Effector memory CD8-positive, alpha-beta T cell (primary cell): ENCODE measurements at regions not wholly inside any gene's neighbourhood (a gene's known extent, or its start where the extent isn't known, plus 50 kb on each side); places are given as distances from the start of the nearest gene placed in this dataset.
"Not testable (repeated sequence)": the region's sequence is repeated elsewhere in the genome, so short reads cannot be mapped to it uniquely, and the experiment has no call there.

Experiments
- ATAC-seq: fragments of 150-1000 bp; cut with Tn5 transposase; replicated peaks from 2 replicates; pipeline ENCODE4 v1.10.0; 2021; ENCODE audit warnings: mild to moderate bottlenecking, moderate library complexity
- DNase-seq, 3 experiments: peaks; one replicate each; pipeline ENCODE4 v3.0.0; 2021
- H3K27ac Mint-ChIP-seq, 2 donors: one replicate each; pipeline ENCODE4 v1.8.0; 2022; ENCODE audit warnings: mild to moderate bottlenecking in 2 of 2, mixed read lengths in 2 of 2, moderate library complexity in 2 of 2
- H3K27me3 Mint-ChIP-seq, 2 donors: one replicate each; pipeline ENCODE4 v1.8.0; 2022; ENCODE audit warnings: mixed read lengths in 2 of 2
- H3K36me3 Mint-ChIP-seq: one replicate; pipeline ENCODE4 v1.8.0; 2022; ENCODE audit warnings: mild to moderate bottlenecking, moderate library complexity, mixed read lengths; ENCODE audit not compliant: insufficient read depth
- H3K4me1 Mint-ChIP-seq, 2 donors: one replicate each; pipeline ENCODE4 v1.8.0; 2022; ENCODE audit warnings: low read depth in 2 of 2, mixed read lengths in 2 of 2
- H3K4me3 Mint-ChIP-seq, 2 donors: one replicate each; pipeline ENCODE4 v1.8.0; 2022; ENCODE audit warnings: mild to moderate bottlenecking in 2 of 2, mixed read lengths in 2 of 2, moderate library complexity in 2 of 2
- H3K9me3 Mint-ChIP-seq, 2 donors: one replicate each; pipeline ENCODE4 v1.8.0; 2022; ENCODE audit warnings: mixed read lengths in 2 of 2

DNA sequence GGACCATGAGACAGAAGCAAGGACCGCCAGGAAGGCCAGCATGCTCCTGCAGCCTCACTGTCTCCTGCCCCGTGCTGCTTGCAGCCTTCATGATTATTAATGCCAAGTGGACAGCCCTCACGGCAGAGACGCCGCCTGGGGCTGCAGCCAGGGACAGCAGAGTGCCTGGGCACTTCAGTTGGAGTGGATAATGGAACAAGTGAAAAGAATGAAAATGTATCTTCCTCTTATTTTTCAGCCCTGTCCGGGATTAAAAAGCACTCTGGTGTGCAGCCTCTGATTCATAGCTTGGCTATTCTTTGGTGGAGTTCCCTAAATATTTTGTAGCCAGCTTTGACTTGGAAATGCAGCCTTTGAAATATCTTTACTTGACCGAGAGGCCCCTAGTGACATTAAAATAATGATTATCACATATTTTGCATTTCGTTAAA is 1404.2 kb downstream of the BRD1 start:
- peaks cover 30 to 62% of the 10 kb centered on the region in 2 donors for H3K27me3 Mint-ChIP-seq
- H3K27ac Mint-ChIP-seq, result no peak overlapping the region
- no peaks in the 10 kb centered on the region for H3K4me1 Mint-ChIP-seq
- DNase-seq, result no peak
- no peak overlapping the region for H3K4me3 Mint-ChIP-seq
- no peaks in the 10 kb centered on the region for H3K9me3 Mint-ChIP-seq
- H3K36me3 Mint-ChIP-seq, result no peaks in the 10 kb centered on the region
- ATAC-seq, result no peak

DNA sequence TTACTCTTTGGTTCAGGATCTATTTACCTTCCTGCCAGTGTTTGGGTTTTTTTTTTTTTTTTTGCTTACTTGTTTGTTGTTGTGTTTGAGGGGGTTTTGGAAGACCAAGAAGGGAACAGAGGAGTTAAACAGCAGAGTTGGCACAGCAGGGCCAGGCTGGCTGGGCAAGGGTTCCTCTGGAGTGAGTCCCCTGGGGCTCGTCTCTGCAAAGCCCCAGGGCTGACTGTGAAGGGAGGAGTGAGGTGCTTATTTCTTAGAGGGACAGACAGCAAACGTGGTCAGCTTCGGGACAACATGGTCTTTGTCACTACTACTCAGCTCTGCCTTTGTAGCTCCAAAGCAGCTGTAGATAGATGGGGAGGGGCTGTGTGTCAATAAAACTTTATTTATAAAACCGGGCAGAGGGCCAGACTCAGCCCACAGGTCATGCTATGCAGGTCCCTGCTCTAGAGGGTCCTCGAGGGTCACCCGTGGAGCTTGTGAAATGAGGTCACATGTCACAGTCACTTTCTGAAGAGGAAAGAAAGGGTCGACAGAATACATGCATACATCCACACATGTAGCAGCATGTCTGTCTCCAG is 1404.7 kb downstream of the BRD1 start:
- DNase-seq (no peak), ATAC-seq (no peak)

DNA sequence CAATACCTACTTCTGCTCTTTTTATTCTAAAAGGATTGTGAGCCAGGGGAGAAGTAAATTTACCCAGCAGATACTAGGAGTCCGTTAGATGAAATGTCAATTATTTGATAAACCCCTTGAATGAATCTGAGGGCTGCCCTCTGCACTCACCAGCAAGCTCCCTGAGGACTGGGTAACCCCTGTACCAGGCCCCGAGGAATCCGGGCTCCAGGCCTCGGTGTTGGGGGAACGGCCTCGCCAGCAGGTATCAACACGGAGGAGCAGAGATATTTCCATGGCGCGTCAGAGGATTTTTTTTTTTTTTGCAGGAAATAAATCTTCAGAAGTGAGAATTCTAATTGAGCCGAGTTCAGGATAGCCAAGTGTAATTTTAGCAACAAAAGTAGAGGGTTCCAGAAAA is 1408.8 kb downstream of the BRD1 start:
- H3K27ac Mint-ChIP-seq, result no peak overlapping the region
- DNase-seq, result no peak
- no peaks in the 10 kb centered on the region for H3K36me3 Mint-ChIP-seq
- no peaks in the 10 kb centered on the region for H3K9me3 Mint-ChIP-seq
- no peaks in the 10 kb centered on the region for H3K4me1 Mint-ChIP-seq
- H3K4me3 Mint-ChIP-seq, result no peak overlapping the region
- peaks cover 27 to 51% of the 10 kb centered on the region in 2 donors for H3K27me3 Mint-ChIP-seq
- ATAC-seq, result no peak

More for the DNA sequence above, 1404.7 kb downstream of the BRD1 start:
- Mint-ChIP-seq H3K4me3 (no peak overlapping the region), H3K36me3 (no peaks in the 10 kb centered on the region), H3K4me1 (no peaks in the 10 kb centered on the region), H3K27ac (no peak overlapping the region), H3K27me3 (peaks cover 30 to 61% of the 10 kb centered on the region in 2 donors), H3K9me3 (no peaks in the 10 kb centered on the region)

DNA sequence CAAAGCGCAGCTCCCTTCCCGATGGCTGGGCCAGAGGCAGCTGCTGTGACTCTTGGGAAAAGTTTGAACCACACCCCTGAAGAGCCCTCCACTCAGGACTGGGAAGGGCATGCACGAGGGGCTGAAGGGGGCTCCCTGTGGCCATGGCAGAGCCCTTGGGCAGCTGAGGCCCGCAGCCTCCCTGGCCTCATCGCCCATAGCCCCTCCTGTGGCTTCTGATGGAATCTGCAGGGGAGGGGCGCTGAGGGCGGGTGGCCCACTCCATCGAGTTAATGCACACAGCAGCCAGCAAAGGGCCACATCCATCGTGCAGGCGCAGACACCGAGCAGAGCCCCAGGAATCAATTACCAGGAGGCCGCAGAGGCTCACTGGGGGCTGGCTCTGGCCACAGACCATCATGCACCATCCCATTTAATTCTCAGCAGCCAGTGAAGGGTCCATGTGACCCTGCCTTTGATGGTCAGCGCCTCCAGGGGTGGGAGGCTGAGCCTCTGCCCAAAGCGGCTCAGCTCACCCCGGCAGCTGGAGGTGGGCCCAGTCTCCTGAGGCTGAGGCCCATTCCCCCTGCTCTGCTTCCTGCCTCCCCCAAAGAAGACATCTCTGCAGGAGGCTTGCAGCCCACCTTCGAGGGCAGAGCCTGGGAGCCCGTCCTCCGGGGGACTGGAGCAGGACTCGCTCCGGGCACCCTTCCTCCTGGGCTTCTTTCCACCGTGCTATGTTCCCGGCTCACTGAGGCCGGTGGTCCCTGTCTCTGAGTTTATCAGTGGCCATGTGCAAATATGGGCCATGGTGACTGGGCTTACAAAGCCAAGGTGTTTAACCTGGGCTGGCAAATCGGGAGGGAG is 1410.2 kb downstream of the BRD1 start:
- H3K4me1 Mint-ChIP-seq, result no peaks in the 10 kb centered on the region
- DNase-seq, result no peak
- no peaks in the 10 kb centered on the region for H3K36me3 Mint-ChIP-seq
- no peaks in the 10 kb centered on the region for H3K9me3 Mint-ChIP-seq
- no peak for ATAC-seq
- peaks cover 25 to 47% of the 10 kb centered on the region in 2 donors for H3K27me3 Mint-ChIP-seq
- H3K4me3 Mint-ChIP-seq, result no peak overlapping the region
- no peak overlapping the region for H3K27ac Mint-ChIP-seq

DNA sequence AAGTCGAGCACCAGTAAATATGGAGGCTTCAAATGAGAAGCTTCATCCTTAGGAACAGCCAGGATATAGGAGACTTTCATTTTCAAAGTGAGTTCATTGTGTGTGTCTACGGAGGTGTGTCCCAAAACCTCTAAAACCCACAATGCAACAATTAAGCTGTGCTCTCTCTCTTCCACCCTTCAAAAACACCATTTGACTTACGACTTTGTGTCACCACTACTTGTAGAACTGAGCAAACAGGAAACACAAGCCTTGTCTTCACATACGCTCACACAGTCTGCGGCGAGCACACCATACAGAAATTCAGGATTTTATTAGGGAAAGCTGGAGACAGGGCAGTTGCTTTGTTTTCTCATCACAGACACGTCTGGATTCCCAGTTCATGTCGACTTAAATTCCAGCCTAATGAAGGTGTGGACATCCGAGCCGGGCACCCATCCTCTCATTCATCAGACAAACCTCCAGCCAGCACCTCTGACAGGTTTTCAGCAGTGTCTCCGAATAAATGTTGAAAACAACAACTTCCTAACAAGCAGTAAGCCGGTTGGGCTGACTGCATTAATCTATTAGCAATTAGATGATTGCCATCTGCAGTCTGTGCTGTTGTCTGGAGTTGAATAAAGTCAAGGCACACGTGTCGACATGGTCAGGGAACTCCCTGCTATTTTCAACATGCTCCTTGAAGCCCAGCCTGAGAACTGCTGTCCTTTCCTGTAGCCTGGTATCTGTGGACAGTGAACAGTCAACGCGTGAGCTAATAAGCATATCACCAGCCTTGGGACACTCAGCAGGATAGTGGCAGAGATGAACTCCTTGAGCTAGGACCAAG is 1411.1 kb downstream of the BRD1 start:
- Mint-ChIP-seq H3K27ac (no peak overlapping the region), H3K4me3 (no peak overlapping the region), H3K27me3 (peaks cover 24 to 50% of the 10 kb centered on the region in 2 donors), H3K9me3 (no peaks in the 10 kb centered on the region), H3K36me3 (no peaks in the 10 kb centered on the region), H3K4me1 (no peaks in the 10 kb centered on the region)
- DNase-seq (no peak), ATAC-seq (no peak)

DNA sequence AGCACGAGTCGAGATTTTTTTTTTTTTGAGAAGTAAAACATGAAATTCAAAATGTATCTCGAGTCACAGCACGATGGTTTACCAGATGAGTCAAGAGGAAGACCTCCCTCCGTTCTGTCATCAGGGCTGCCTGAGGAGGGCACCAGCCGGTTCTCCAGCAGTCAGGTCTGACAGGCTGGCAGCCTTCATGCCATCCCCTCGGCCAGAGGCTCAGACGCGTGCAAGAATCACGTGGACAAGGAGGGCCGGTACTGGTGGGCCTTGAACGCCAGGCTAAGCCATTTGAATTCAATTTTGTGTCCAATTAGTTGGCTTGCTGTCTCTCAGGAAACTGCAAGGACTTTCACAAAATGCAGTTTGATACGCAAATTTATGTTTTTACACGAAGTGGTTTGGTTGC is 1412.2 kb downstream of the BRD1 start:
- H3K36me3 Mint-ChIP-seq, result no peaks in the 10 kb centered on the region
- H3K27me3 Mint-ChIP-seq, result peaks cover 26 to 59% of the 10 kb centered on the region in 2 donors
- ATAC-seq (no peak), DNase-seq (no peak)
- H3K9me3 Mint-ChIP-seq, result no peaks in the 10 kb centered on the region
- H3K27ac Mint-ChIP-seq, result no peak overlapping the region
- H3K4me1 Mint-ChIP-seq, result no peaks in the 10 kb centered on the region
- H3K4me3 Mint-ChIP-seq, result no peak overlapping the region

DNA sequence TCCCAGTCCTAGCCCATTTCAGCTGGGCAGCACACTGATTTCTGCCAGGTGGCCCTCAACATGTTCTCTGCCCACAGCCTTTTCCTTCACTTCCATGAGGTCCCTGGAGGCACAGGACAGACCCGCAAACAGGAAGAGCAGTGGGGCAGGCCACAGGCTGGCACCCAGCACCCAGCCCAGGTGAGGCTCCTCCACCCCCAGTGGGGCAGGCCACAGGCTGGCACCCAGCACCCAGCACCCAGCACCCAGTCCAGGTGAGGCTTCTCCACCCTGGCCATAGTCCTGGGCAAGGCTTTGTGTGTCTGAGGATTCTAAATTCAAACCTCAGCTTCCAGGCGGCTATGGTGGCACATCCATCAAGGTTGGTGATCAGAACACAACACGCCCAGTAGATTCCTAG is 1413.0 kb downstream of the BRD1 start:
- H3K27me3 Mint-ChIP-seq, result peaks cover 20 to 52% of the 10 kb centered on the region in 2 donors
- no peaks in the 10 kb centered on the region for H3K9me3 Mint-ChIP-seq
- no peak for ATAC-seq
- DNase-seq, result no peak
- no peak overlapping the region for H3K27ac Mint-ChIP-seq
- H3K4me3 Mint-ChIP-seq, result no peak overlapping the region
- no peaks in the 10 kb centered on the region for H3K36me3 Mint-ChIP-seq
- no peaks in the 10 kb centered on the region for H3K4me1 Mint-ChIP-seq

DNA sequence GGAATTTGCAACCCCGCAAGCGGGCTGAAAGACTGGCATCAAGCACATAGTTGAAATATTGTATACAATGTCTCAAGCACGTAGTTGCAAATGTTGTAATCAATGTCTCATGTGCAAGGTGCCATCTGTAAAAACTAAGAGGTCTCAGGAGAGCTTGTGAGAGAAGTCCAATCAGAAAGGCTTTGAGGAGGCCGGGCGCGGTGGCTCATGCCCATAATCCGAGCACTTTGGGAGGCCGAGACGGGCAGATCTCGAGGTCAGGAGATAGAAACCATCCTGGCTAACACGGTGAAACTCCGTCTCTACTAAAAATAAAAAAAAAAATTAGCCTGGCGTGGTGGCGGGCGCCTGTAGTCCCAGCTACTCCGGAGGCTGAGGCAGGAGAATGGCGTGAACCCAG is 1414.7 kb downstream of the BRD1 start:
- DNase-seq, H3K27ac Mint-ChIP-seq, H3K36me3 Mint-ChIP-seq, H3K4me3 Mint-ChIP-seq, H3K9me3 Mint-ChIP-seq, ATAC-seq, H3K4me1 Mint-ChIP-seq: not testable (repeated sequence)
- H3K27me3 Mint-ChIP-seq, result peaks cover 26 to 41% of the 10 kb centered on the region in 2 donors

DNA sequence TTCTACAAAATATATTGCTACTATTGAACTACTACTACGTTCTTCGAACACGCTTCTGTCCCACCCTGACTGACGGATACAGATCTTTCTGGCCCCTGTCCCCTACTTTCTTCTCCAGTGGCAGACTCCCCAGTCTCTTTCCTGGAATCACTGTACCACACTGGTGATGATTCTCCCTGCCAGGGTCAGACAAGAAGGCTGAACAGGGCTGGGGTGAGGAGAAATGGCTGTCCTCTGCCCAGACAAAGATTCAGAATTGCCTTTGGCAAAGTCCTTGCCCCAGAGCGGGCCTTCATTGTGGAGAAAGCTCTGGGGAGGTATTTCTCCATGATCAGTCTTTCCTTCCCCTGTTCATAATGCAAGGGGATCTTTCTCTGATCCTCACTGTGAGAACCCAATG is 1417.1 kb downstream of the BRD1 start:
- Mint-ChIP-seq H3K27ac (no peak overlapping the region), H3K36me3 (no peaks in the 10 kb centered on the region), H3K4me3 (no peak overlapping the region), H3K27me3 (peaks cover 18 to 39% of the 10 kb centered on the region in 2 donors), H3K4me1 (no peaks in the 10 kb centered on the region), H3K9me3 (no peaks in the 10 kb centered on the region)
- no peak for ATAC-seq
- DNase-seq, result no peak

DNA sequence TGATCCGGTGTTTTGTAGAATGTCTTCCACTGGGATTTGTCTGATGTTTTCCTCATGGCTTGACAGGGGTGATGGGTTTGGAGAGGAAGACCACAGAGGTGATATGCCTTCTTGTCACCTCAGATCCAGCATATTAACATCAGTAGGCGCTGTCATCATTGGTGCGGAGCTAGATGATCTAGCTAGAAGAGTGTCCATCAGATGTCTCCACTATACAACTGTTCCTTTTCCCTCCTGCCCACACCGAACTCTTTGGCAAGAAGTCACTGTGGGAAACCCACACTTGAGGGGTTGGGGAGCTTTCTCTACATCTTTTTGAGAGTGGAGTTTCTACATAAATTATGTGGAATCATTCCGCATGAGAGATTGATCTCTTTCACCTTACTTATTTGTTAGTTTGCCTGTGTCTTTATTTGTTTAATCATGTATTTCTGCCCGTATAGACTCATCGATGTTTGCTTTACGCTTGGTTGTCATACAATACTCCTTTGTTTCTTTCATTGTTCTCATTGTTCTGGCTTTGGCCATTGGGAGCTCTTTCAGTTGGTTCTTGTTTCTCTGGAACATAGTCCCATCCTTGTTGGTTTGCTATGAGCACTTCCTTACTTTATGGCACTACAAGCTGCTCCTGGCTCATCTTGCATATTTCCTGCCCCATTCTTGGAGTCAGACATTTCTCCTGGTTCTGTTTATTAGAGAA is 1420.3 kb downstream of the BRD1 start:
- DNase-seq, result no peak
- Mint-ChIP-seq H3K4me3 (no peak overlapping the region), H3K36me3 (no peaks in the 10 kb centered on the region), H3K27ac (no peak overlapping the region), H3K9me3 (no peaks in the 10 kb centered on the region), H3K4me1 (no peaks in the 10 kb centered on the region), H3K27me3 (peaks cover 13 to 33% of the 10 kb centered on the region in 2 donors)
- no peak for ATAC-seq

DNA sequence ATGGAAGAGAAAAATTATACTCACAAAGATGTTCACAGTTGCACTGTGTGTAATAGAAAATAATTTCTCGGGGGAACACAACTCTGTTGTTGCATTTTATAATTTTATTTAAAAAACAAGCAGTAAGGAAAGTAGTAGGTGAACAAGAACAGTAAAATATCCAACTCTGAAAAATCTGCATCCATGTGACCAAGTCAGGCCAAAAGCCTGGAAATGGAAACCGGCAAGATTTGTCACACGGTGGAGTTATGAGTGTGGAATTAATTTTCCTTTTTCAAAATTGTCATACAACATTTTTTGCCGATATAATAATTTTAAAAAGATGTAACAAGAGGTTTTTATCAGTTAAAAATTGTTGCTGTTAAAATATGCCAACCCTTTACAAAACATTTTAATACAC is 1421.5 kb downstream of the BRD1 start:
- Mint-ChIP-seq H3K27ac (no peak overlapping the region), H3K4me1 (no peaks in the 10 kb centered on the region), H3K9me3 (no peaks in the 10 kb centered on the region), H3K27me3 (peaks cover 9 to 26% of the 10 kb centered on the region in 2 donors), H3K36me3 (no peaks in the 10 kb centered on the region), H3K4me3 (no peak overlapping the region)
- ATAC-seq, result no peak
- no peak for DNase-seq

DNA sequence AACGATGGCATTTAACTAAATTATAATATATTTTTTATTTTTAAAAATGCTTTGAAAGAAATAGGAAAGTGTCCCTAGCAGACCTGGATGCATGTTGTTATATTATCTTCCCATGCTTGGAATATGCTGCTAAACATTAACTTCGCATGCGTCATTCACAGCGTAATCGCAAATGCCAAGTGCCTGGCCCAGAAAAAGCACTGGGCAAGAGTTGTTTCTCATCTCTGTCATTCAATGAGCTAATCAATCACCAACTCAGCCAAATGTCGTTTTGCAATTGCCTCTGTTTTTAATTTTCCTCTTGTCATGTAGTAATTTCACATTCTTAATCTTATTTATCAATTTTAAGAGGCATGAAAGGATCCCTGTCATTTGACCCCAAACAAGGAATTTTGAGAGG is 1421.9 kb downstream of the BRD1 start:
- no peaks in the 10 kb centered on the region for H3K9me3 Mint-ChIP-seq
- no peak overlapping the region for H3K27ac Mint-ChIP-seq
- DNase-seq (no peak), ATAC-seq (no peak)
- H3K4me3 Mint-ChIP-seq, result no peak overlapping the region
- no peaks in the 10 kb centered on the region for H3K36me3 Mint-ChIP-seq
- no peaks in the 10 kb centered on the region for H3K4me1 Mint-ChIP-seq
- peaks cover 6 to 22% of the 10 kb centered on the region in 2 donors for H3K27me3 Mint-ChIP-seq

DNA sequence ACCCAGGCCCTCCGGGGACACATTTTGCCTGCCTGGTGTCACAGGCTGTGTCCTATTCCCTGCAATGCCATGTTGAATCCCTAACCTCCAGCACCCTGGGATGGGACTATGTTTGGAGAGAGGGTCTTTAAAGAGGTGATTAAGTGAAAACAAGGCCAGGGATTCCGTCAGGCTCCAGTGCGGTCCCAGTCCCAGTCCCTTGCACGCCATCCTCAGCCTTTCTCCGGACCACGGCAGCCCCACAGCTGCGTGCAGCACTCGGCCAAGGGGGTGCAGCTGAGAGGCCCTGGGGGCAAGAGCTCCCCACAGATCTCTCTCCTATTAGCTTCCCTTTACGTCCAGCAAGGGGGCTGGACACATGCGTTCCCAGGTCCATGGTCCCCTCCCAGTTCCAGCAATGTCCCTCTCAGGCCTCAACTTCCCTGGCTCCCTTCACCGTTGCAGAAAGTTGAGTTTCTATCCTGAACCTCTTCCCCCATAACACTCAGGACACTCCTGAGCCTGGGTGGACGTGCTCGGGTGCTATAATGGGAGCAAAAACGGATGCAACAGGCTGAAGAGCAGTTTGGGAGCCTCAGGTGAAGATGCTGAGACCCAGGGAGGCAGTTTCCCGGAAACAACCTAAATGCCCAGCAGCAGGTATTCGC is 1422.7 kb downstream of the BRD1 start:
- Mint-ChIP-seq H3K36me3 (no peaks in the 10 kb centered on the region), H3K9me3 (no peaks in the 10 kb centered on the region), H3K27ac (no peak overlapping the region), H3K4me3 (no peak overlapping the region), H3K27me3 (peaks cover 11 to 27% of the 10 kb centered on the region in 2 donors), H3K4me1 (no peaks in the 10 kb centered on the region)
- DNase-seq (no peak), ATAC-seq (no peak)
